Loucy (cell line): ENCODE measurements at regions not wholly inside any gene's neighbourhood (a gene's known extent, or its start where the extent isn't known, plus 50 kb on each side); places are given as distances from the start of the nearest gene placed in this dataset.

Source experiments
- CTCF ChIP-seq: fragments of 200-600 bp; sonication (generic); conservative IDR thresholded peaks from 2 replicates; pipeline ENCODE4 v1.5.1; 2014; ENCODE audit warnings: mild to moderate bottlenecking, antibody characterized with exemption, low read length
- EZH2phosphoT487 ChIP-seq: fragments of 200-600 bp; IDR thresholded peaks from 2 replicates; pipeline ENCODE4 v1.6.1; 2018; ENCODE audit warnings: antibody characterized with exemption, mild to moderate bottlenecking, moderate library complexity, borderline replicate concordance

GRCh38 chr2:223457301-223457700 lies 144.9 kb downstream of the SCG2 start:
- TF ChIP-seq CTCF (no peak), EZH2phosphoT487 (no peak)
